GM19023 (cell line): ENCODE measurements at regions not wholly inside any gene's neighbourhood (a gene's known extent, or its start where the extent isn't known, plus 50 kb on each side); places are given as distances from the start of the nearest gene placed in this dataset.
A peak's percentile ranks its signal among the peaks of the same experiment; 100 is the strongest.

Experiments used
- ATAC-seq: cut with Tn5 transposase; IDR thresholded peaks from one replicate; pipeline ENCODE4 v1.9.1; 2021; ENCODE audit warnings: mild to moderate bottlenecking, moderate library complexity; ENCODE audit not compliant: unreplicated experiment

- ATAC-seq = no peak
Observed at GRCh38 chr15:59953392-59953883, 50.7 kb upstream of the FOXB1 start.

GRCh38 chr15:59952960-59953359, 51.2 kb upstream of the FOXB1 start:
- ATAC-seq = no peak

GRCh38 chr15:59950603-59951388, 53.3 kb upstream of the FOXB1 start:
- ATAC-seq = no peak

GRCh38 chr15:59948924-59949613, 55.0 kb upstream of the FOXB1 start:
- no peak for ATAC-seq

- no peak for ATAC-seq
Observed at GRCh38 chr15:59946084-59946483, 58.0 kb upstream of the FOXB1 start.

- no peak for ATAC-seq
Observed at GRCh38 chr15:59945036-59945435, 59.1 kb upstream of the FOXB1 start.

GRCh38 chr15:59941612-59942011, 62.5 kb upstream of the FOXB1 start:
- no peak for ATAC-seq

GRCh38 chr15:59940928-59941327, 63.2 kb upstream of the FOXB1 start:
- no peak for ATAC-seq

- ATAC-seq = no peak
Observed at GRCh38 chr15:59940456-59940855, 63.7 kb upstream of the FOXB1 start.

GRCh38 chr15:59936741-59937140, 67.4 kb upstream of the FOXB1 start:
- no peak for ATAC-seq

- no peak for ATAC-seq
Observed at GRCh38 chr15:59933607-59934006, 70.5 kb upstream of the FOXB1 start.

GRCh38 chr15:59931646-59932261, 72.4 kb upstream of the FOXB1 start:
- ATAC-seq = no peak

GRCh38 chr15:59924812-59925522, 79.1 kb upstream of the FOXB1 start:
- no peak for ATAC-seq

- no peak for ATAC-seq
Observed at GRCh38 chr15:59924096-59924495, 80.0 kb upstream of the FOXB1 start.

- ATAC-seq = no peak
Observed at GRCh38 chr15:59923508-59923907, 80.6 kb upstream of the FOXB1 start.

- peak; percentile 80 for ATAC-seq
Observed at GRCh38 chr15:59918994-59919951, 84.8 kb upstream of the FOXB1 start.

GRCh38 chr15:59917504-59918157, 86.5 kb upstream of the FOXB1 start:
- peak; percentile 82 for ATAC-seq

- no peak for ATAC-seq
Observed at GRCh38 chr15:59906046-59906445, 98.1 kb upstream of the FOXB1 start.

- no peak for ATAC-seq
Observed at GRCh38 chr15:59905176-59905575, 98.9 kb upstream of the FOXB1 start.
